GM23338 (cell line): ENCODE measurements at regions not wholly inside any gene's neighbourhood (a gene's known extent, or its start where the extent isn't known, plus 50 kb on each side); places are given as distances from the start of the nearest gene placed in this dataset.
"Not testable (repeated sequence)": the region's sequence is repeated elsewhere in the genome, so short reads cannot be mapped to it uniquely, and the experiment has no call there.

Experiments used
- ATAC-seq: fragments of 200-7000 bp; cut with Tn5 transposase; 3 replicates; pipeline ENCODE4 v1.9.1; 2020
- DNase-seq: peaks from one replicate; pipeline ENCODE4 v3.0.0-alpha.2; 2015; ENCODE audit warnings: low spot score
- H2AFZ ChIP-seq: fragments of 200-600 bp; sonication (generic); 2 replicates; pipeline ENCODE4 v1.8.0; 2016; ENCODE audit warnings: antibody characterized with exemption, mild to moderate bottlenecking, moderate library complexity
- H3F3A ChIP-seq: fragments of 200-600 bp; sonication (generic); replicated peaks from 2 replicates; pipeline ENCODE4 v1.8.0; 2017; ENCODE audit warnings: antibody characterized with exemption, mixed run types, low read depth
- H3K27ac ChIP-seq: fragments of 200-600 bp; sonication (generic); 2 replicates; pipeline ENCODE4 v1.6.1; 2016; ENCODE audit warnings: low read depth
- H3K27me3 ChIP-seq: fragments of 200-600 bp; sonication (generic); 2 replicates; pipeline ENCODE4 v1.8.0; 2016; ENCODE audit warnings: mild to moderate bottlenecking, mixed run types, moderate library complexity; ENCODE audit not compliant: insufficient read depth
- H3K36me3 ChIP-seq: fragments of 200-600 bp; sonication (generic); 2 replicates; pipeline ENCODE4 v1.8.0; 2016; ENCODE audit warnings: mild to moderate bottlenecking; ENCODE audit not compliant: insufficient read depth
- H3K4me1 ChIP-seq: fragments of 200-600 bp; sonication (generic); 2 replicates; pipeline ENCODE4 v1.8.0; 2016; ENCODE audit warnings: mild to moderate bottlenecking, moderate library complexity; ENCODE audit not compliant: insufficient read depth
- H3K4me2 ChIP-seq: fragments of 200-600 bp; sonication (generic); 2 replicates; pipeline ENCODE4 v1.7.1; 2017; ENCODE audit warnings: mixed run types
- H3K4me3 ChIP-seq: fragments of 200-600 bp; sonication (generic); 2 replicates; pipeline ENCODE4 v1.6.1; 2016; ENCODE audit warnings: mixed run types
- H3K79me2 ChIP-seq: fragments of 200-600 bp; sonication (generic); replicated peaks from 2 replicates; pipeline ENCODE4 v1.8.0; 2017; ENCODE audit warnings: mild to moderate bottlenecking; ENCODE audit not compliant: insufficient read depth
- H3K9me2 ChIP-seq: fragments of 200-600 bp; sonication (generic); 2 replicates; pipeline ENCODE4 v1.8.0; 2017; ENCODE audit not compliant: insufficient read depth
- H4K20me1 ChIP-seq: fragments of 200-600 bp; sonication (generic); replicated peaks from 2 replicates; pipeline ENCODE4 v1.8.0; 2017; ENCODE audit warnings: mild to moderate bottlenecking; ENCODE audit not compliant: insufficient read depth
- H3K27ac Mint-ChIP-seq: 2 replicates; pipeline ENCODE4 v1.8.0; 2020; ENCODE audit warnings: inconsistent platforms, mild to moderate bottlenecking, moderate library complexity, mixed read lengths
- H3K27me3 Mint-ChIP-seq: 3 replicates; pipeline ENCODE4 v1.8.0; 2022; ENCODE audit warnings: low read depth, mild to moderate bottlenecking, moderate library complexity, mixed read lengths, inconsistent platforms; ENCODE audit not compliant: insufficient read depth, poor library complexity
- H3K36me3 Mint-ChIP-seq: 3 replicates; pipeline ENCODE4 v1.8.0; 2021; ENCODE audit warnings: low read depth, mild to moderate bottlenecking, inconsistent platforms, moderate library complexity, mixed read lengths
- H3K4me1 Mint-ChIP-seq: 3 replicates; pipeline ENCODE4 v1.8.0; 2020; ENCODE audit warnings: mild to moderate bottlenecking, inconsistent platforms, mixed read lengths
- H3K4me3 Mint-ChIP-seq: 3 replicates; pipeline ENCODE4 v1.8.0; 2021; ENCODE audit warnings: moderate library complexity, mild to moderate bottlenecking, inconsistent platforms, mixed read lengths
- H3K9me3 Mint-ChIP-seq: 3 replicates; pipeline ENCODE4 v1.8.0; 2020; ENCODE audit warnings: moderate library complexity, mild to moderate bottlenecking, inconsistent platforms, mixed read lengths
- CTCF ChIP-seq, 2 experiments: fragments of 200-600 bp in 1 of 2; sonication (generic) in 1 of 2; conservative IDR thresholded peaks; 2 replicates each; pipeline versions ENCODE4 v1.5.1 to v1.6.1; 2016 to 2017; ENCODE audit warnings: antibody characterized with exemption in 2 of 2, low read depth in 2 of 2, mild to moderate bottlenecking in 2 of 2, moderate library complexity in 1 of 2
- ETS1 ChIP-seq: IDR thresholded peaks from 2 replicates; pipeline ENCODE4 v1.6.1; 2016; ENCODE audit warnings: antibody characterized with exemption
- EZH2phosphoT487 ChIP-seq: fragments of 200-600 bp; sonication (generic); IDR thresholded peaks from one replicate; pipeline ENCODE4 v1.8.1; 2018; ENCODE audit warnings: antibody characterized with exemption; ENCODE audit not compliant: unreplicated experiment
- JUNB ChIP-seq: IDR thresholded peaks from one replicate; pipeline ENCODE4 v1.6.1; 2016; ENCODE audit warnings: antibody characterized with exemption; ENCODE audit not compliant: unreplicated experiment
- REST ChIP-seq: IDR thresholded peaks from one replicate; pipeline ENCODE4 v1.6.1; 2018; ENCODE audit warnings: antibody characterized with exemption; ENCODE audit not compliant: unreplicated experiment

- TF ChIP-seq CTCF (conservative IDR thresholded peaks at IDR 0.05; ENCODE audit: low read depth in 2 of 2) (no peak), JUNB (no peak), EZH2phosphoT487 (no peak), ETS1 (no peak), REST (no peak)
Measured at GRCh38 chrX:40855932-40856515, 120.7 kb upstream of the MED14 start (continued).

- H3K4me1 Mint-ChIP-seq, H3K4me3 Mint-ChIP-seq, H3K9me2 ChIP-seq, H3K27me3 ChIP-seq, DNase-seq, H3K27me3 Mint-ChIP-seq, H3K27ac ChIP-seq, H3K36me3 ChIP-seq, H3K4me3 ChIP-seq, H2AFZ ChIP-seq, H3K79me2 ChIP-seq, H3K4me1 ChIP-seq, ATAC-seq, H3K4me2 ChIP-seq, H4K20me1 ChIP-seq, H3F3A ChIP-seq, H3K27ac Mint-ChIP-seq: not testable (repeated sequence)
- Mint-ChIP-seq H3K9me3 (peaks cover 46% of the 10 kb centered on the region), H3K36me3 (peaks cover 45% of the 10 kb centered on the region)
Measured at GRCh38 chrX:40861952-40862554, 126.7 kb upstream of the MED14 start.

GRCh38 chrX:40863260-40863659 is 127.9 kb upstream of the MED14 start:
- not testable (repeated sequence) for DNase-seq, H3K4me1 Mint-ChIP-seq, H3K36me3 ChIP-seq, ATAC-seq, H3K27me3 Mint-ChIP-seq, H3K4me3 Mint-ChIP-seq, H3K27ac ChIP-seq, H3F3A ChIP-seq, H3K9me2 ChIP-seq, H3K79me2 ChIP-seq, H3K27ac Mint-ChIP-seq, H3K4me3 ChIP-seq, H3K27me3 ChIP-seq, H3K4me1 ChIP-seq, H3K4me2 ChIP-seq, H4K20me1 ChIP-seq, H2AFZ ChIP-seq
- H3K36me3 Mint-ChIP-seq, result peaks cover 45% of the 10 kb centered on the region
- H3K9me3 Mint-ChIP-seq, result peaks cover 49% of the 10 kb centered on the region
